SK-N-SH (cell line): ENCODE measurements at regions not wholly inside any gene's neighbourhood (a gene's known extent, or its start where the extent isn't known, plus 50 kb on each side); places are given as distances from the start of the nearest gene placed in this dataset.

Experiments used
- CTCF ChIA-PET: fragments of 300-600, 350-600 bp; formaldehyde crosslinking; extraction: SDS; loops from one replicate; lab custom pipeline; 2021; lab: Yijun Ruan, JAX
- POLR2A ChIA-PET: fragments of 350-600 bp; sonication (Branson Sonifier 250); formaldehyde crosslinking; extraction: SDS; loops from one replicate; lab custom pipeline; 2020; ENCODE audit warnings: antibody characterized with exemption, inconsistent platforms; lab: Yijun Ruan, JAX
- DNase-seq: peaks from one replicate; pipeline ENCODE4 v3.0.0; 2012
- H2AFZ ChIP-seq: fragments of 200-600 bp; sonication (generic); 2 replicates; pipeline ENCODE4 v1.8.1; 2016; ENCODE audit warnings: antibody characterized with exemption, mild to moderate bottlenecking, low read depth
- H3F3A ChIP-seq: fragments of 200-600 bp; sonication (generic); replicated peaks from 2 replicates; pipeline ENCODE3; 2016; ENCODE audit warnings: antibody characterized with exemption, mild to moderate bottlenecking; ENCODE audit not compliant: insufficient read depth
- H3K27ac ChIP-seq, 2 experiments: fragments of 200-500 bp in 1 of 2; fragments of 200-600 bp in 1 of 2; sonication (Bioruptor generic) in 1 of 2; sonication (generic), shearing (Covaris generic) in 1 of 2; 2 replicates each; pipeline versions ENCODE4 v1.5.1 to v1.6.1; 2014 to 2016; ENCODE audit warnings: low read depth in 2 of 2, inconsistent platforms in 1 of 2, low read length in 1 of 2, mild to moderate bottlenecking in 1 of 2, mixed read lengths in 1 of 2
- H3K27me3 ChIP-seq: fragments of 200-600 bp; sonication (generic), shearing (Covaris generic); 2 replicates; pipeline ENCODE4 v1.6.1; 2016; ENCODE audit warnings: mixed run types; ENCODE audit not compliant: insufficient read depth
- H3K36me3 ChIP-seq, 2 experiments: fragments of 200-500 bp in 1 of 2; fragments of 200-600 bp in 1 of 2; sonication (Bioruptor generic) in 1 of 2; sonication (generic) in 1 of 2; replicated peaks in 1 of 2; 2 replicates each; pipeline versions ENCODE3 to v1.5.1; 2014 to 2016; ENCODE audit warnings: low read length in 1 of 2, mild to moderate bottlenecking in 1 of 2; ENCODE audit not compliant: insufficient read depth in 2 of 2, control insufficient read depth in 1 of 2
- H3K4me1 ChIP-seq, 2 experiments: fragments of 200-500 bp in 1 of 2; fragments of 200-600 bp in 1 of 2; sonication (Bioruptor generic) in 1 of 2; sonication (generic), shearing (Covaris generic) in 1 of 2; 2 replicates each; pipeline versions ENCODE4 v1.5.1 to v1.6.1; 2014 to 2016; ENCODE audit warnings: low read depth in 1 of 2, low read length in 1 of 2, mixed run types in 1 of 2; ENCODE audit not compliant: insufficient read depth in 2 of 2, control insufficient read depth in 1 of 2
- H3K4me2 ChIP-seq: fragments of 200-600 bp; sonication (generic), shearing (Covaris generic); 2 replicates; pipeline ENCODE4 v1.6.1; 2017; ENCODE audit warnings: mixed run types
- H3K4me3 ChIP-seq, 2 experiments: fragments of 200-500 bp in 1 of 2; fragments of 200-600 bp in 1 of 2; sonication (Bioruptor generic) in 1 of 2; sonication (generic), shearing (Covaris generic) in 1 of 2; 2 replicates each; pipeline versions ENCODE4 v1.5.1 to v1.8.1; 2014 to 2016; ENCODE audit warnings: low read depth in 2 of 2, inconsistent platforms in 1 of 2, low read length in 1 of 2, mild to moderate bottlenecking in 1 of 2, mixed read lengths in 1 of 2, moderate library complexity in 1 of 2
- H3K79me2 ChIP-seq: fragments of 200-600 bp; sonication (generic); 2 replicates; pipeline ENCODE4 v1.8.1; 2017; ENCODE audit warnings: mild to moderate bottlenecking; ENCODE audit not compliant: insufficient read depth
- H3K9ac ChIP-seq: fragments of 200-600 bp; sonication (generic); 2 replicates; pipeline ENCODE4 v1.6.1; 2017; ENCODE audit warnings: mixed run types
- H3K9me2 ChIP-seq: fragments of 200-600 bp; sonication (generic); 2 replicates; pipeline ENCODE4 v1.6.1; 2017; ENCODE audit warnings: mixed run types
- H3K9me3 ChIP-seq: fragments of 200-600 bp; sonication (generic); 2 replicates; pipeline ENCODE4 v1.6.1; 2017; ENCODE audit warnings: mixed run types, mild to moderate bottlenecking, moderate library complexity
- H4K20me1 ChIP-seq: fragments of 200-600 bp; sonication (generic); 2 replicates; pipeline ENCODE4 v1.6.1; 2017; ENCODE audit warnings: mild to moderate bottlenecking, mixed run types; ENCODE audit not compliant: insufficient read depth
- EP300 ChIP-seq, 2 experiments: IDR thresholded peaks; 2 replicates each; pipeline versions ENCODE4 v1.4.0 to v1.6.1; 2012; ENCODE audit warnings: borderline replicate concordance in 1 of 2, low read depth in 1 of 2, low read length in 1 of 2
- EZH2phosphoT487 ChIP-seq: fragments of 200-600 bp; sonication (generic); IDR thresholded peaks from 2 replicates; pipeline ENCODE4 v1.6.1; 2017; ENCODE audit warnings: low read depth, mixed run types, mild to moderate bottlenecking, antibody characterized with exemption, moderate library complexity, borderline replicate concordance
- FOSL2 ChIP-seq: IDR thresholded peaks from 2 replicates; pipeline ENCODE4 v1.4.0; 2012; ENCODE audit warnings: low read depth, mild to moderate bottlenecking, moderate library complexity, borderline replicate concordance
- FOXM1 ChIP-seq: IDR thresholded peaks from 2 replicates; pipeline ENCODE4 v1.4.0; 2012; ENCODE audit warnings: low read depth, mild to moderate bottlenecking
- GATA2 ChIP-seq: sonication (generic); formaldehyde crosslinking; IDR thresholded peaks from 2 replicates; pipeline ENCODE4 v1.5.0; 2020; ENCODE audit warnings: mild to moderate bottlenecking, missing genetic modification reagents
- RAD21 ChIP-seq: IDR thresholded peaks from 2 replicates; pipeline ENCODE4 v1.6.1; 2012; ENCODE audit warnings: mild to moderate bottlenecking, low read length
- RCOR1 ChIP-seq: fragments of 150-350 bp; IDR thresholded peaks from 2 replicates; pipeline ENCODE4 v1.6.1; 2017; ENCODE audit warnings: antibody characterized with exemption, low read length
- RFX5 ChIP-seq: IDR thresholded peaks from 2 replicates; pipeline ENCODE4 v1.6.1; 2012; ENCODE audit warnings: mild to moderate bottlenecking, improper control_type of control experiment, low read length
- SIN3A ChIP-seq: IDR thresholded peaks from 2 replicates; pipeline ENCODE4 v1.6.1; 2012; ENCODE audit warnings: low read depth, mild to moderate bottlenecking, low read length, moderate library complexity, borderline replicate concordance
- TAF1 ChIP-seq: IDR thresholded peaks from 2 replicates; pipeline ENCODE4 v1.6.1; 2012; ENCODE audit warnings: low read depth, mild to moderate bottlenecking, low read length, moderate library complexity, borderline replicate concordance
- WGBS: methylation state at CpG from one replicate; pipeline ENCODE4 v1.1.6; 2017; ENCODE audit warnings: low lambda C conversion rate; 5-methylcytosine and 5-hydroxymethylcytosine counted together
- TF ChIP-seq, protein P1 (sequence below): IDR thresholded peaks from 2 replicates; pipeline ENCODE4; 2012
- TF ChIP-seq, protein P2 (sequence below): IDR thresholded peaks from 2 replicates; pipeline ENCODE4 v1.6.1; 2012; ENCODE audit warnings: mild to moderate bottlenecking, low read depth, low read length, moderate library complexity
- TF ChIP-seq, protein P3 (sequence below): fragments of 150-350 bp; IDR thresholded peaks from 2 replicates; pipeline ENCODE4 v1.6.1; 2017; ENCODE audit warnings: antibody characterized with exemption, low read length, low read depth, borderline replicate concordance
- TF ChIP-seq, protein P4 (sequence below): IDR thresholded peaks from 2 replicates; pipeline ENCODE4 v1.4.0; 2012; ENCODE audit warnings: low read depth, borderline replicate concordance

DNA sequence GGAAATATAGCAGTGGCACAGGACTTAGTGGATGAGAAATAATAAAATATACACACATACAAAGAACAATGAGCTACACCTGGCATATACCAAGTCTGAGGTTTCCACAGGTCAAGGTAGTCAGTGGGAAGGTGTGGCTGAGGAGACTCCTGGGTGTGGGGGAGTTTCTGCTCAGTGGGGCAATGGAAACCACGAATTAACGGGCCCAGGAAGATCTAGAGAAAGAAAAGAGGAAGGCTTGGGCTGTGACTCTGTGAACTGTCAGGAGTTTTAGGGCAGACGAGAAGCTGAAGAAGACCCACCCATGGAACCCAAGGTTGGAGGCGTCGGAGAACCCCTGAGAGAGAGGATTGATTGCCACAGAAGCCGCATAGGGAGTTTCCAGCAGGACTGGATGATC lies 196.5 kb downstream of the HERPUD2 start:
- no peaks in the 10 kb centered on the region; the same call in 1 of the 2 replicates for H3K27me3 ChIP-seq
- CTCF ChIA-PET = interaction anchor here (1.4 kb wide), 1 partner anchor 10 kb away, joined by 4 read pairs; no protein-coding TSS in a partner anchor
- no peak overlapping the region for H3K4me3 ChIP-seq
- no peaks in the 10 kb centered on the region for H3K9me2 ChIP-seq
- no peak overlapping the region for H3K9ac ChIP-seq
- no peak for DNase-seq
- POLR2A ChIA-PET = no interaction called here
- H3K27ac ChIP-seq = no peak overlapping the region
- H3K36me3 ChIP-seq = no peaks in the 10 kb centered on the region
- no peak overlapping the region for H3K4me2 ChIP-seq
- peaks cover 0 to 6% of the 10 kb centered on the region in 2 experiments; a peak in 1 of 4 replicates for H3K4me1 ChIP-seq
- TF ChIP-seq EP300 (IDR thresholded peaks at IDR 0.05; ENCODE audit: borderline replicate concordance in 1 of 2, low read depth in 1 of 2, low read length in 1 of 2) = no peak
- TF ChIP-seq FOSL2 = no peak
- TF ChIP-seq, protein P1, sequence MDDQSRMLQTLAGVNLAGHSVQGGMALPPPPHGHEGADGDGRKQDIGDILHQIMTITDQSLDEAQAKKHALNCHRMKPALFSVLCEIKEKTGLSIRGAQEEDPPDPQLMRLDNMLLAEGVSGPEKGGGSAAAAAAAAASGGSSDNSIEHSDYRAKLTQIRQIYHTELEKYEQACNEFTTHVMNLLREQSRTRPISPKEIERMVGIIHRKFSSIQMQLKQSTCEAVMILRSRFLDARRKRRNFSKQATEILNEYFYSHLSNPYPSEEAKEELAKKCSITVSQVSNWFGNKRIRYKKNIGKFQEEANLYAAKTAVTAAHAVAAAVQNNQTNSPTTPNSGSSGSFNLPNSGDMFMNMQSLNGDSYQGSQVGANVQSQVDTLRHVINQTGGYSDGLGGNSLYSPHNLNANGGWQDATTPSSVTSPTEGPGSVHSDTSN = no peak
- TF ChIP-seq, protein P2, sequence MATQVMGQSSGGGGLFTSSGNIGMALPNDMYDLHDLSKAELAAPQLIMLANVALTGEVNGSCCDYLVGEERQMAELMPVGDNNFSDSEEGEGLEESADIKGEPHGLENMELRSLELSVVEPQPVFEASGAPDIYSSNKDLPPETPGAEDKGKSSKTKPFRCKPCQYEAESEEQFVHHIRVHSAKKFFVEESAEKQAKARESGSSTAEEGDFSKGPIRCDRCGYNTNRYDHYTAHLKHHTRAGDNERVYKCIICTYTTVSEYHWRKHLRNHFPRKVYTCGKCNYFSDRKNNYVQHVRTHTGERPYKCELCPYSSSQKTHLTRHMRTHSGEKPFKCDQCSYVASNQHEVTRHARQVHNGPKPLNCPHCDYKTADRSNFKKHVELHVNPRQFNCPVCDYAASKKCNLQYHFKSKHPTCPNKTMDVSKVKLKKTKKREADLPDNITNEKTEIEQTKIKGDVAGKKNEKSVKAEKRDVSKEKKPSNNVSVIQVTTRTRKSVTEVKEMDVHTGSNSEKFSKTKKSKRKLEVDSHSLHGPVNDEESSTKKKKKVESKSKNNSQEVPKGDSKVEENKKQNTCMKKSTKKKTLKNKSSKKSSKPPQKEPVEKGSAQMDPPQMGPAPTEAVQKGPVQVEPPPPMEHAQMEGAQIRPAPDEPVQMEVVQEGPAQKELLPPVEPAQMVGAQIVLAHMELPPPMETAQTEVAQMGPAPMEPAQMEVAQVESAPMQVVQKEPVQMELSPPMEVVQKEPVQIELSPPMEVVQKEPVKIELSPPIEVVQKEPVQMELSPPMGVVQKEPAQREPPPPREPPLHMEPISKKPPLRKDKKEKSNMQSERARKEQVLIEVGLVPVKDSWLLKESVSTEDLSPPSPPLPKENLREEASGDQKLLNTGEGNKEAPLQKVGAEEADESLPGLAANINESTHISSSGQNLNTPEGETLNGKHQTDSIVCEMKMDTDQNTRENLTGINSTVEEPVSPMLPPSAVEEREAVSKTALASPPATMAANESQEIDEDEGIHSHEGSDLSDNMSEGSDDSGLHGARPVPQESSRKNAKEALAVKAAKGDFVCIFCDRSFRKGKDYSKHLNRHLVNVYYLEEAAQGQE = no peak
- TF ChIP-seq, protein P3, sequence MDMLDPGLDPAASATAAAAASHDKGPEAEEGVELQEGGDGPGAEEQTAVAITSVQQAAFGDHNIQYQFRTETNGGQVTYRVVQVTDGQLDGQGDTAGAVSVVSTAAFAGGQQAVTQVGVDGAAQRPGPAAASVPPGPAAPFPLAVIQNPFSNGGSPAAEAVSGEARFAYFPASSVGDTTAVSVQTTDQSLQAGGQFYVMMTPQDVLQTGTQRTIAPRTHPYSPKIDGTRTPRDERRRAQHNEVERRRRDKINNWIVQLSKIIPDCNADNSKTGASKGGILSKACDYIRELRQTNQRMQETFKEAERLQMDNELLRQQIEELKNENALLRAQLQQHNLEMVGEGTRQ = no peak
- TF ChIP-seq FOXM1 = no peak
- no peak for TF ChIP-seq RCOR1
- no peak for TF ChIP-seq SIN3A
- no peak for TF ChIP-seq RFX5
- TF ChIP-seq EZH2phosphoT487 = no peak
- TF ChIP-seq GATA2 (CRISPR knock-in tag) = no peak
- no peak for TF ChIP-seq RAD21
- TF ChIP-seq, protein P4, sequence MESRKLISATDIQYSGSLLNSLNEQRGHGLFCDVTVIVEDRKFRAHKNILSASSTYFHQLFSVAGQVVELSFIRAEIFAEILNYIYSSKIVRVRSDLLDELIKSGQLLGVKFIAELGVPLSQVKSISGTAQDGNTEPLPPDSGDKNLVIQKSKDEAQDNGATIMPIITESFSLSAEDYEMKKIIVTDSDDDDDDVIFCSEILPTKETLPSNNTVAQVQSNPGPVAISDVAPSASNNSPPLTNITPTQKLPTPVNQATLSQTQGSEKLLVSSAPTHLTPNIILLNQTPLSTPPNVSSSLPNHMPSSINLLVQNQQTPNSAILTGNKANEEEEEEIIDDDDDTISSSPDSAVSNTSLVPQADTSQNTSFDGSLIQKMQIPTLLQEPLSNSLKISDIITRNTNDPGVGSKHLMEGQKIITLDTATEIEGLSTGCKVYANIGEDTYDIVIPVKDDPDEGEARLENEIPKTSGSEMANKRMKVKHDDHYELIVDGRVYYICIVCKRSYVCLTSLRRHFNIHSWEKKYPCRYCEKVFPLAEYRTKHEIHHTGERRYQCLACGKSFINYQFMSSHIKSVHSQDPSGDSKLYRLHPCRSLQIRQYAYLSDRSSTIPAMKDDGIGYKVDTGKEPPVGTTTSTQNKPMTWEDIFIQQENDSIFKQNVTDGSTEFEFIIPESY = no peak
- no peak for TF ChIP-seq TAF1
- TF ChIP-seq, all 33 proteins: peak for 0
- no peaks in the 10 kb centered on the region for H3K9me3 ChIP-seq
- H3K79me2 ChIP-seq = no peaks in the 10 kb centered on the region
- no peaks in the 10 kb centered on the region for H4K20me1 ChIP-seq
- no peaks in the 10 kb centered on the region for H3F3A ChIP-seq
- WGBS = 44% methylated on average over 6 of the region's 6 CpGs
- H2AFZ ChIP-seq = no peak overlapping the region
